Endodermal cell (in vitro differentiated cells): ENCODE measurements at regions not wholly inside any gene's neighbourhood (a gene's known extent, or its start where the extent isn't known, plus 50 kb on each side); places are given as distances from the start of the nearest gene placed in this dataset.

Source experiments
- DNase-seq: peaks from one replicate; pipeline ENCODE4 v3.0.0-alpha.2; 2017
- H3K27ac ChIP-seq: 2 replicates; pipeline ENCODE4 v1.5.1; 2013; ENCODE audit warnings: mild to moderate bottlenecking, low read depth, low read length, moderate library complexity
- H3K27me3 ChIP-seq: 2 replicates; pipeline ENCODE4 v1.6.1; 2013; ENCODE audit warnings: mild to moderate bottlenecking, low read length, moderate library complexity; ENCODE audit not compliant: insufficient read depth, control insufficient read depth, poor library complexity, severe bottlenecking
- H3K36me3 ChIP-seq: 2 replicates; pipeline ENCODE4 v1.7.0; 2013; ENCODE audit warnings: mild to moderate bottlenecking, low read length, moderate library complexity; ENCODE audit not compliant: control insufficient read depth, insufficient read depth
- H3K4me1 ChIP-seq: one replicate; pipeline ENCODE4 v1.7.0; 2013; ENCODE audit warnings: low read length; ENCODE audit not compliant: control insufficient read depth, insufficient read depth
- H3K4me3 ChIP-seq: 2 replicates; pipeline ENCODE4 v1.5.1; 2013; ENCODE audit warnings: mild to moderate bottlenecking, low read length, moderate library complexity
- H3K9ac ChIP-seq: 2 replicates; pipeline ENCODE4 v1.6.1; 2013; ENCODE audit warnings: mild to moderate bottlenecking, low read length, moderate library complexity; ENCODE audit not compliant: poor library complexity, severe bottlenecking; ENCODE audit errors: extremely low read depth
- H3K9me3 ChIP-seq: 2 replicates; pipeline ENCODE4 v1.6.1; 2013; ENCODE audit warnings: mild to moderate bottlenecking, low read length, moderate library complexity; ENCODE audit not compliant: control insufficient read depth
- H3K27ac Mint-ChIP-seq: 2 replicates; pipeline ENCODE4 v1.8.0; 2020; ENCODE audit warnings: mixed read lengths
- H3K27me3 Mint-ChIP-seq: 2 replicates; pipeline ENCODE4 v1.8.0; 2021; ENCODE audit warnings: mild to moderate bottlenecking, mixed read lengths; ENCODE audit not compliant: insufficient read depth
- H3K36me3 Mint-ChIP-seq: 2 replicates; pipeline ENCODE4 v1.8.0; 2020; ENCODE audit warnings: low read depth, mixed read lengths
- H3K4me1 Mint-ChIP-seq: 2 replicates; pipeline ENCODE4 v1.8.0; 2020; ENCODE audit warnings: mixed read lengths
- H3K4me3 Mint-ChIP-seq: 2 replicates; pipeline ENCODE4 v1.8.0; 2020; ENCODE audit warnings: mild to moderate bottlenecking, moderate library complexity, mixed read lengths
- H3K9me3 Mint-ChIP-seq: 2 replicates; pipeline ENCODE4 v1.8.0; 2020; ENCODE audit warnings: mild to moderate bottlenecking, mixed read lengths
- CTCF ChIP-seq: fragments of 200-600 bp; sonication (generic); conservative IDR thresholded peaks from 2 replicates; pipeline ENCODE4 v1.5.0; 2021; ENCODE audit warnings: antibody characterized with exemption, mild to moderate bottlenecking
- WGBS, 2 experiments: methylation state at CpG; one replicate each; pipeline versions ENCODE4 v1.1.5 to v1.1.7; 2013; ENCODE audit warnings: missing lambda C conversion rate in 2 of 2, mixed read lengths in 1 of 2; ENCODE audit not compliant: insufficient coverage in 1 of 2, insufficient read length in 1 of 2; 5-methylcytosine and 5-hydroxymethylcytosine counted together

GRCh38 chr6:23021487-23021886, 452.1 kb downstream of the HDGFL1 start:
- no peaks in the 10 kb centered on the region for H3K27me3 ChIP-seq
- no peak overlapping the region for H3K27ac ChIP-seq
- no peaks in the 10 kb centered on the region for H3K4me1 ChIP-seq
- H3K4me3 ChIP-seq, result no peak overlapping the region
- no peaks in the 10 kb centered on the region for H3K36me3 Mint-ChIP-seq
- no peak overlapping the region for H3K27ac Mint-ChIP-seq
- H3K36me3 ChIP-seq, result no peaks in the 10 kb centered on the region
- no peak for DNase-seq
- TF ChIP-seq CTCF, result no peak
- no peak overlapping the region for H3K9ac ChIP-seq
- H3K9me3 ChIP-seq, result no peaks in the 10 kb centered on the region
- no peak overlapping the region for H3K4me3 Mint-ChIP-seq
- H3K9me3 Mint-ChIP-seq, result no peaks in the 10 kb centered on the region
- no peaks in the 10 kb centered on the region for H3K4me1 Mint-ChIP-seq
- peaks cover 14% of the 10 kb centered on the region for H3K27me3 Mint-ChIP-seq

- Histone ChIP-seq H3K4me3 (no peak overlapping the region), H3K27ac (peak overlapping the region; percentile 4)
Observed at GRCh38 chr6:23027281-23027680, 457.9 kb downstream of the HDGFL1 start.

GRCh38 chr6:23031986-23032385, 462.6 kb downstream of the HDGFL1 start:
- no peak overlapping the region for H3K27ac ChIP-seq
- H3K9ac ChIP-seq, result no peak overlapping the region
- no peaks in the 10 kb centered on the region for H3K36me3 ChIP-seq
- peaks cover 6% of the 10 kb centered on the region for H3K9me3 ChIP-seq
- no peak for DNase-seq
- Mint-ChIP-seq H3K9me3 (no peaks in the 10 kb centered on the region), H3K4me3 (no peak overlapping the region), H3K27me3 (no peaks in the 10 kb centered on the region), H3K4me1 (peaks cover 18% of the 10 kb centered on the region), H3K27ac (no peak overlapping the region), H3K36me3 (no peaks in the 10 kb centered on the region)
- H3K4me3 ChIP-seq, result no peak overlapping the region
- H3K27me3 ChIP-seq, result no peaks in the 10 kb centered on the region
- WGBS, 2 experiments, result 95% methylated on average over 2 of the region's 2 CpGs; no CpG with 5 or more reads in 1 of the 2 experiments
- no peak for TF ChIP-seq CTCF
- H3K4me1 ChIP-seq, result no peaks in the 10 kb centered on the region

More at GRCh38 chr6:23027281-23027680, 457.9 kb downstream of the HDGFL1 start:
- Mint-ChIP-seq H3K4me3 (no peak overlapping the region), H3K27ac (no peak overlapping the region), H3K27me3 (no peaks in the 10 kb centered on the region), H3K36me3 (no peaks in the 10 kb centered on the region), H3K9me3 (no peaks in the 10 kb centered on the region), H3K4me1 (peaks cover 19% of the 10 kb centered on the region)
- Histone ChIP-seq H3K9ac (no peak overlapping the region), H3K9me3 (peaks cover 6% of the 10 kb centered on the region), H3K36me3 (no peaks in the 10 kb centered on the region), H3K27me3 (no peaks in the 10 kb centered on the region), H3K4me1 (no peaks in the 10 kb centered on the region)
- no peak for TF ChIP-seq CTCF
- DNase-seq, result no peak
- 94 to 100% methylated on average over 1 to 5 of the region's 5 CpGs for WGBS, 2 experiments
